Fibroblast of the aortic adventitia (primary cell): ENCODE measurements at regions not wholly inside any gene's neighbourhood (a gene's known extent, or its start where the extent isn't known, plus 50 kb on each side); places are given as distances from the start of the nearest gene placed in this dataset.

Experiments
- DNase-seq: peaks from one replicate; pipeline ENCODE4 v3.0.0-alpha.2; 2010; ENCODE audit warnings: low read depth
- H3K4me3 ChIP-seq: 2 replicates; pipeline ENCODE4 v1.5.1; 2011; ENCODE audit warnings: low read depth, mild to moderate bottlenecking, control low read depth, low read length, moderate library complexity
- CTCF ChIP-seq: IDR thresholded peaks from 2 replicates; pipeline ENCODE4 v1.5.1; 2011; ENCODE audit warnings: mild to moderate bottlenecking, low read length, control low read depth, inconsistent platforms; ENCODE audit not compliant: insufficient read depth

- H3K4me3 ChIP-seq, result no peak overlapping the region
- TF ChIP-seq CTCF, result no peak
- no peak for DNase-seq
These were observed 1377.5 kb upstream of the FLRT2 start for GRCh38 chr14:84152452-84152851.

GRCh38 chr14:84162633-84163032, 1367.3 kb upstream of the FLRT2 start:
- no peak for DNase-seq
- H3K4me3 ChIP-seq, result no peak overlapping the region
- TF ChIP-seq CTCF, result no peak

DNA sequence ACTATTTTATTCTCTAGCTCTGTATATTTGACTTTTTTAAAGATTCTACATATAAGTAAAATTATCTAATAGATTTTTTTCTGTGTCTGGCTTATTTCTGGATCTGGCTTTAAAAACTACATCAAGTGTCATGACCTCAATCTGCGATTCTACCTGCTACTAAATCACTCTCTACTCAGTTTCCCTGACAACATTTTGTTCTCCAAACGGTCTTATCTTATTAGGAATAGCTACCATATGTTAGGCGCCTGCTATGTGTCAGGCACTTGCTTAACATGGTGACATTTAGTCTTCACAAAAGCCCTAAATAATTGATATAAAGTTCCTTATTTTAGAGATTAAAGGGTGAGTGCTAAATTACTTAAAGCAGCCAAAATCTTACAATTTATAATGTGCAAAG, 1362.9 kb upstream of the FLRT2 start:
- no peak for DNase-seq
- TF ChIP-seq CTCF, result no peak
- no peak overlapping the region for H3K4me3 ChIP-seq

DNA sequence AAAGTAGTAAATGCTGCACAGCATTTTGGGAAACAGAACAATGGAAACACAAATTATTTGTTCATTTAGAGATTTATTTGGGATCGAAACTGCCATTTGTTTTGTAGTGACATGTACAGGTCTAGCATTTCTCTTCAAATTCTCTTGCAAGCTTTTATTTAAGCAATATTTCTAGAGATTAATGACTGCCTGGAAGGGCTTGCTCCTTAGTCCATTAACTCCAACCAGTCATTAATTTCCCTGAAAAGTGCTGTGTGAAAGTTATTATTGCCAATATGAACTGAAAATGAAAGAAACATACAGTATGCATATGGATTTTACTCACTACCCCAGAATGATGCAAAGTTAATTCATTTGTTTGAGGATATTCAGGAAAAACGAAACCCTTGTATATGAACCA, 1349.6 kb upstream of the FLRT2 start:
- no peak overlapping the region for H3K4me3 ChIP-seq
- no peak for TF ChIP-seq CTCF
- DNase-seq, result no peak

DNA sequence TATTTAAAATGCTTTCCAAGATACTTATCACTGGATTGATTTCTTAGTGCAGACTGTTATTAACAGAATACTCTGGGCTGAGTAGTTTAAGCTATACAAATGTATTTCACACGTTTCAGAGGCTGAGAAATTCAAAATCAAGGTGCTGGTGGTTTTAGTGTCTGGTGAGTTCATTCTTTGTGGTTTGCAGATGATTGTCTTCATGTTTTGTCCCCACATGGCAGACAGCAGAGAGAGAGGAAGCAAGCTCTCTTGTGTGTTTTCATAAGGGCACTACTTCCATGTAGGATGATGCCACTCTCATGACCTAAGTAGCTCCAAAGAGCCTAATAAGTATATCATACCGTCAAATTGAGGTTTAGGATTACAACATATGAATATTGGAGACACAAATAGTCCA, 1348.9 kb upstream of the FLRT2 start:
- no peak overlapping the region for H3K4me3 ChIP-seq
- TF ChIP-seq CTCF, result no peak
- DNase-seq, result no peak

GRCh38 chr14:84195514-84195913, 1334.4 kb upstream of the FLRT2 start:
- no peak for TF ChIP-seq CTCF
- H3K4me3 ChIP-seq, result no peak overlapping the region
- no peak for DNase-seq

- TF ChIP-seq CTCF, result no peak
- no peak overlapping the region for H3K4me3 ChIP-seq
- no peak for DNase-seq
These were observed 1332.2 kb upstream of the FLRT2 start for GRCh38 chr14:84197704-84198103.
